ENCODE measurements at regions not wholly inside any gene's neighbourhood (a gene's known extent, or its start where the extent isn't known, plus 50 kb on each side); places are given as distances from the start of the nearest gene placed in this dataset.

GRCh38 chr4:36394352-36394903 is 113.0 kb downstream of the DTHD1 start:
- no peak for FAIRE-seq

GRCh38 chr4:36399762-36400353 is 118.4 kb downstream of the DTHD1 start:
- FAIRE-seq: peak; percentile 86
- DNase-seq (ENCODE audit: insufficient read length, low spot score): peak; percentile 7

More at GRCh38 chr4:36394352-36394903, 113.0 kb downstream of the DTHD1 start:
- DNase-seq (ENCODE audit: insufficient read length, low spot score): no peak

GRCh38 chr4:36402008-36402758 is 120.8 kb downstream of the DTHD1 start:
- FAIRE-seq (no peak), DNase-seq (ENCODE audit: insufficient read length, low spot score) (no peak)

- DNase-seq (ENCODE audit: insufficient read length, low spot score) (no peak), FAIRE-seq (no peak)
Observed at GRCh38 chr4:36411338-36411737, 129.9 kb downstream of the DTHD1 start.

- FAIRE-seq (peak; percentile 66), DNase-seq (ENCODE audit: insufficient read length, low spot score) (no peak)
Observed at GRCh38 chr4:36414248-36414647, 132.8 kb downstream of the DTHD1 start.

- no peak for FAIRE-seq
- no peak for DNase-seq (ENCODE audit: insufficient read length, low spot score)
Observed at GRCh38 chr4:36417146-36417545, 135.7 kb downstream of the DTHD1 start.

GRCh38 chr4:36420111-36420679 is 138.8 kb downstream of the DTHD1 start:
- DNase-seq (ENCODE audit: insufficient read length, low spot score) (no peak), FAIRE-seq (no peak)

- no peak for DNase-seq (ENCODE audit: insufficient read length, low spot score)
- FAIRE-seq: no peak
Observed at GRCh38 chr4:36422607-36423006, 141.2 kb downstream of the DTHD1 start.

- DNase-seq (ENCODE audit: insufficient read length, low spot score) (no peak), FAIRE-seq (no peak)
Observed at GRCh38 chr4:36426741-36427140, 145.3 kb downstream of the DTHD1 start.

GRCh38 chr4:36427696-36428095 is 146.3 kb downstream of the DTHD1 start:
- FAIRE-seq (no peak), DNase-seq (ENCODE audit: insufficient read length, low spot score) (no peak)

- FAIRE-seq (no peak), DNase-seq (ENCODE audit: insufficient read length, low spot score) (no peak)
Observed at GRCh38 chr4:36432586-36432985, 151.2 kb downstream of the DTHD1 start.

GRCh38 chr4:36439556-36439955 is 158.1 kb downstream of the DTHD1 start:
- FAIRE-seq (no peak), DNase-seq (ENCODE audit: insufficient read length, low spot score) (no peak)

GRCh38 chr4:36445480-36445879 is 164.1 kb downstream of the DTHD1 start:
- DNase-seq (ENCODE audit: insufficient read length, low spot score): no peak
- FAIRE-seq: no peak

- FAIRE-seq (no peak), DNase-seq (ENCODE audit: insufficient read length, low spot score) (no peak)
Observed at GRCh38 chr4:36446275-36446674, 164.9 kb downstream of the DTHD1 start.

GRCh38 chr4:36461344-36461743 is 179.9 kb downstream of the DTHD1 start:
- no peak for FAIRE-seq
- no peak for DNase-seq (ENCODE audit: insufficient read length, low spot score)

GRCh38 chr4:36467670-36468069 is 186.3 kb downstream of the DTHD1 start:
- no peak for FAIRE-seq
- no peak for DNase-seq (ENCODE audit: insufficient read length, low spot score)

GRCh38 chr4:36471903-36472302 is 190.5 kb downstream of the DTHD1 start:
- no peak for DNase-seq (ENCODE audit: insufficient read length, low spot score)
- FAIRE-seq: no peak

GRCh38 chr4:36476135-36476534 is 194.7 kb downstream of the DTHD1 start:
- FAIRE-seq (no peak), DNase-seq (ENCODE audit: insufficient read length, low spot score) (no peak)

GRCh38 chr4:36477861-36478260 is 196.4 kb downstream of the DTHD1 start:
- no peak for DNase-seq (ENCODE audit: insufficient read length, low spot score)
- no peak for FAIRE-seq

GRCh38 chr4:36485885-36486284 is 204.5 kb downstream of the DTHD1 start:
- no peak for FAIRE-seq

GRCh38 chr4:36489798-36490197 is 208.4 kb downstream of the DTHD1 start:
- no peak for FAIRE-seq
- no peak for DNase-seq (ENCODE audit: insufficient read length, low spot score)

More at GRCh38 chr4:36485885-36486284, 204.5 kb downstream of the DTHD1 start:
- no peak for DNase-seq (ENCODE audit: insufficient read length, low spot score)

- no peak for DNase-seq (ENCODE audit: insufficient read length, low spot score)
- no peak for FAIRE-seq
Observed at GRCh38 chr4:36492041-36492440, 210.6 kb downstream of the DTHD1 start.
